CD14-positive monocyte (primary cell): ENCODE measurements at regions not wholly inside any gene's neighbourhood (a gene's known extent, or its start where the extent isn't known, plus 50 kb on each side); places are given as distances from the start of the nearest gene placed in this dataset.

Experiments
- DNase-seq, 3 donors: peaks; one replicate each; pipeline ENCODE4 v3.0.0-alpha.2; 2011 to 2022
- H2AFZ ChIP-seq: 2 replicates; pipeline ENCODE4 v1.6.0; 2012; ENCODE audit warnings: mild to moderate bottlenecking, low read depth, low read length, inconsistent platforms; ENCODE audit not compliant: insufficient read depth, poor library complexity, severe bottlenecking
- H3K27ac ChIP-seq, 2 donors: 1 replicate in 1 of 2; 2 replicates in 1 of 2; pipeline ENCODE4 v1.5.1; 2012 to 2013; ENCODE audit warnings: low read length in 2 of 2, control low read depth in 1 of 2, inconsistent platforms in 1 of 2, low read depth in 1 of 2, mild to moderate bottlenecking in 1 of 2
- H3K27me3 ChIP-seq, 2 donors: one replicate each; pipeline versions ENCODE4 v1.6.0 to v1.6.1; 2011 to 2013; ENCODE audit warnings: low read length in 2 of 2; ENCODE audit not compliant: control insufficient read depth in 2 of 2, insufficient read depth in 2 of 2
- H3K36me3 ChIP-seq, 2 donors: replicated peaks in 1 of 2; 1 replicate in 1 of 2; 2 replicates in 1 of 2; pipeline versions ENCODE4 v1.5.1 to v1.6.1; 2012 to 2013; ENCODE audit warnings: low read length in 2 of 2, control low read depth in 1 of 2, inconsistent platforms in 1 of 2, mild to moderate bottlenecking in 1 of 2; ENCODE audit not compliant: insufficient read depth in 2 of 2, control insufficient read depth in 1 of 2
- H3K4me1 ChIP-seq, 2 donors: 1 replicate in 1 of 2; 2 replicates in 1 of 2; pipeline versions ENCODE4 v1.5.1 to v1.6.1; 2012 to 2013; ENCODE audit warnings: low read length in 2 of 2, control low read depth in 1 of 2, inconsistent platforms in 1 of 2, mild to moderate bottlenecking in 1 of 2, moderate library complexity in 1 of 2; ENCODE audit not compliant: insufficient read depth in 2 of 2, control insufficient read depth in 1 of 2
- H3K4me2 ChIP-seq: replicated peaks from 2 replicates; pipeline ENCODE3; 2012; ENCODE audit warnings: low read length, moderate library complexity, mild to moderate bottlenecking; ENCODE audit not compliant: poor library complexity, severe bottlenecking; ENCODE audit errors: extremely low read depth
- H3K4me3 ChIP-seq, 3 experiments: fragments of 200-600 bp in 1 of 3; sonication (generic) in 1 of 3; replicated peaks in 1 of 3; 1 replicate in 2 of 3; 2 replicates in 1 of 3; pipeline ENCODE4 v1.5.1; 2011 to 2013; ENCODE audit warnings: low read length in 3 of 3, mild to moderate bottlenecking in 3 of 3, control low read depth in 2 of 3, low read depth in 2 of 3, inconsistent platforms in 1 of 3, moderate library complexity in 1 of 3
- H3K79me2 ChIP-seq: 2 replicates; pipeline ENCODE4 v1.6.0; 2012; ENCODE audit warnings: mild to moderate bottlenecking, control low read depth, inconsistent platforms, low read length, moderate library complexity; ENCODE audit not compliant: insufficient read depth
- H3K9ac ChIP-seq: 2 replicates; pipeline ENCODE4 v1.6.0; 2017; ENCODE audit warnings: low read length, mild to moderate bottlenecking; ENCODE audit not compliant: insufficient read depth, poor library complexity, severe bottlenecking
- H3K9me3 ChIP-seq, 2 donors: replicated peaks in 1 of 2; 1 replicate in 1 of 2; 2 replicates in 1 of 2; pipeline versions ENCODE4 v1.5.1 to v1.6.1; 2012 to 2013; ENCODE audit warnings: low read length in 2 of 2, control low read depth in 1 of 2; ENCODE audit not compliant: control insufficient read depth in 1 of 2, insufficient read depth in 1 of 2
- H4K20me1 ChIP-seq: 2 replicates; pipeline ENCODE4 v1.6.0; 2012; ENCODE audit warnings: mild to moderate bottlenecking, low read length, control low read depth, moderate library complexity; ENCODE audit not compliant: insufficient read depth
- H3K27ac Mint-ChIP-seq, 7 donors: one replicate each; pipeline ENCODE4 v1.8.0; 2020; ENCODE audit warnings: mild to moderate bottlenecking in 7 of 7, mixed read lengths in 7 of 7, moderate library complexity in 6 of 7, inconsistent platforms in 2 of 7
- H3K27me3 Mint-ChIP-seq, 3 donors: one replicate each; pipeline ENCODE4 v1.8.0; 2021 to 2022; ENCODE audit warnings: low read depth in 3 of 3, mild to moderate bottlenecking in 3 of 3, mixed read lengths in 3 of 3, moderate library complexity in 3 of 3, inconsistent platforms in 1 of 3
- H3K36me3 Mint-ChIP-seq, 2 donors: one replicate each; pipeline ENCODE4 v1.8.0; 2020; ENCODE audit warnings: mixed read lengths in 2 of 2, inconsistent platforms in 1 of 2, mild to moderate bottlenecking in 1 of 2
- H3K4me1 Mint-ChIP-seq: one replicate; pipeline ENCODE4 v1.8.0; 2020; ENCODE audit warnings: mild to moderate bottlenecking, mixed read lengths
- H3K4me3 Mint-ChIP-seq, 2 donors: one replicate each; pipeline ENCODE4 v1.8.0; 2020; ENCODE audit warnings: mild to moderate bottlenecking in 2 of 2, mixed read lengths in 2 of 2, moderate library complexity in 1 of 2
- H3K9me3 Mint-ChIP-seq, 7 donors: one replicate each; pipeline ENCODE4 v1.8.0; 2020 to 2022; ENCODE audit warnings: mixed read lengths in 7 of 7, mild to moderate bottlenecking in 6 of 7, moderate library complexity in 6 of 7, inconsistent platforms in 2 of 7
- WGBS: methylation state at CpG from one replicate; pipeline ENCODE4 v1.1.5; 2013; ENCODE audit warnings: missing lambda C conversion rate; ENCODE audit not compliant: insufficient coverage; 5-methylcytosine and 5-hydroxymethylcytosine counted together
- intact Hi-C, 2 donors: fragments of 100-400 bp; cut with micrococcal nuclease; formaldehyde crosslinking; loops; one replicate each; pipeline versions ENCODE4 v1.15.0 to v1.15.1; 2023
- TF ChIP-seq, protein P1 (sequence below): fragments of 200-600 bp; IDR thresholded peaks from one replicate; pipeline ENCODE4 v1.8.0; 2022; ENCODE audit warnings: antibody characterized with exemption, mild to moderate bottlenecking

DNA sequence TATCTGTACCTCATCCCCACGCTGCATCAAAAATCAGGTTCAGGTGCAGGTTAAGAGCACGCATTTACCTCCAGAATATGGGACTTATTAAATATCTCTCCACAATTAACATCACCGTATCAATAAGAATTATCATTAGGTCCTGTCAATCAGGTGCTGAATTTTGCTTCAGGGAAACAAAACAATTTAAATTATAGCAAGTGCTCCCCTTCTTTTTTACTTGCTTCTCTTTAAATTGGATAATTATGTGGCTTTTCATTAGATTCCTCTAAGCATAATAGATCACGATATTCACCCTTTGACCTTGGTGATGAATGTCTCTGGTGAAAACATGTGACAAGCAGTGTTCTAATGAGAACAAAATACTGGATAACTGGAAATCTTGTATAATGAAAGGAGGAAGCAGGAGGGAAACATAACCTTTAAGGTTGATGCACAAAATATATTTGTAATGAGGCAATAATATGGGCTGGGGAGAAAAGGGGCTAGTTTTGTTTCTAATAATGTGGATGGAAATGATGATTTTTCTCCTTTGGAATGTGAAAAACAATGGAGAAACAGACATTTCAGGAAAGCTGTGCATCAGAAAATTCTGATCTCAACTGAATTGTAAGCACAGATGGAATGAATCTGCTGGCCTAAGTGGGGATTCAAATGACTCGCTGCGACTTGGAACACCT is 166.9 kb downstream of the SNX10 start:
- Histone ChIP-seq H3K4me3 (no peak overlapping the region), H3K4me1 (peaks cover 5% of the 10 kb centered on the region in 2 donors), H3K4me2 (no peak overlapping the region), H4K20me1 (no peaks in the 10 kb centered on the region), H3K27ac (no peak overlapping the region), H3K36me3 (no peaks in the 10 kb centered on the region), H3K79me2 (no peaks in the 10 kb centered on the region), H3K9ac (no peak overlapping the region), H3K9me3 (no peaks in the 10 kb centered on the region), H2AFZ (no peak overlapping the region), H3K27me3 (no peaks in the 10 kb centered on the region)
- TF ChIP-seq, protein P1, sequence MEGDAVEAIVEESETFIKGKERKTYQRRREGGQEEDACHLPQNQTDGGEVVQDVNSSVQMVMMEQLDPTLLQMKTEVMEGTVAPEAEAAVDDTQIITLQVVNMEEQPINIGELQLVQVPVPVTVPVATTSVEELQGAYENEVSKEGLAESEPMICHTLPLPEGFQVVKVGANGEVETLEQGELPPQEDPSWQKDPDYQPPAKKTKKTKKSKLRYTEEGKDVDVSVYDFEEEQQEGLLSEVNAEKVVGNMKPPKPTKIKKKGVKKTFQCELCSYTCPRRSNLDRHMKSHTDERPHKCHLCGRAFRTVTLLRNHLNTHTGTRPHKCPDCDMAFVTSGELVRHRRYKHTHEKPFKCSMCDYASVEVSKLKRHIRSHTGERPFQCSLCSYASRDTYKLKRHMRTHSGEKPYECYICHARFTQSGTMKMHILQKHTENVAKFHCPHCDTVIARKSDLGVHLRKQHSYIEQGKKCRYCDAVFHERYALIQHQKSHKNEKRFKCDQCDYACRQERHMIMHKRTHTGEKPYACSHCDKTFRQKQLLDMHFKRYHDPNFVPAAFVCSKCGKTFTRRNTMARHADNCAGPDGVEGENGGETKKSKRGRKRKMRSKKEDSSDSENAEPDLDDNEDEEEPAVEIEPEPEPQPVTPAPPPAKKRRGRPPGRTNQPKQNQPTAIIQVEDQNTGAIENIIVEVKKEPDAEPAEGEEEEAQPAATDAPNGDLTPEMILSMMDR = no peak
- no peaks in the 10 kb centered on the region for H3K9me3 Mint-ChIP-seq
- peaks cover 0 to 1% (median 0%) of the 10 kb centered on the region in 3 donors for H3K27me3 Mint-ChIP-seq
- intact Hi-C loops = no loop called here
- H3K36me3 Mint-ChIP-seq = no peaks in the 10 kb centered on the region
- H3K4me3 Mint-ChIP-seq = no peak overlapping the region
- H3K27ac Mint-ChIP-seq = no peak overlapping the region
- WGBS = 100% methylated on average over 4 of the region's 6 CpGs
- H3K4me1 Mint-ChIP-seq = peaks cover 5% of the 10 kb centered on the region
- DNase-seq = no peak

DNA sequence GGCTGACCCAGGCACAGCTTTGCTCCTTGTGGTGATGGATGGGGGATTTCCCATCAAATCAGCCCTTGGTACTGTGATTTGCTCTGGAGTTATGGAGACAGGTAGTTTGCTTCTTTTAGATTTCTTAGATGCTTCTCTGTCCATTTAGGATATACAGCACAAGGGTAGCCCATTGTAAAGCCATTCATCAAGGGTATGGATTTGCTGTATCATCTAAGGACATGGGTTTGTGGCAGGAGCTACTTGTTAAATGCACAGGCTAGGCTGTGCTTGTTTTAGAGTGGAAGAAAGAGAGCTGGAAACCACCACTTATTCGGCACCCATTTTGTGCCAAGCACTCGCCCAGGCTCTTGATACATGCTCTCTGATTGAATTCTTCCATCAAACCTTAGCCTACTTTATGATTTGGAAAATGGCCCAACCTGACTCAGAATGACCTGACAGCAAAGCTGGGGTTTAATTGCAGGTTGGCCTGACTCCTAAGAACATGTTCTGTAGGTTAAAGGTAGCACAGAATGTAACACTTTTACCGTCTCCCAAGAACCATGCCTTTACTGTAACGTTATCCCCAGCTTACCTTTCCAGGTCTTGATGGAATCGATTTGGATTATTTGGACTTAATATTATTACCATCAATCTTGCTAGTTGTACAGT is 168.0 kb downstream of the SNX10 start:
- Mint-ChIP-seq H3K4me3 (no peak overlapping the region), H3K9me3 (no peaks in the 10 kb centered on the region), H3K4me1 (peaks cover 5% of the 10 kb centered on the region), H3K27me3 (peaks cover 0 to 1% (median 0%) of the 10 kb centered on the region in 3 donors), H3K27ac (no peak overlapping the region), H3K36me3 (no peaks in the 10 kb centered on the region)
- Histone ChIP-seq H3K36me3 (no peaks in the 10 kb centered on the region), H2AFZ (no peak overlapping the region), H4K20me1 (no peaks in the 10 kb centered on the region), H3K27ac (no peak overlapping the region), H3K9ac (no peak overlapping the region), H3K4me2 (no peak overlapping the region), H3K79me2 (no peaks in the 10 kb centered on the region), H3K4me3 (no peak overlapping the region), H3K27me3 (no peaks in the 10 kb centered on the region), H3K9me3 (no peaks in the 10 kb centered on the region), H3K4me1 (peaks cover 5% of the 10 kb centered on the region in 2 donors)
- no peak for DNase-seq
- TF ChIP-seq, protein P1 = no peak
- no CpG with 5 or more reads among the region's 5 CpGs for WGBS
- intact Hi-C loops = no loop called here
